ENCODE measurements at regions not wholly inside any gene's neighbourhood (a gene's known extent, or its start where the extent isn't known, plus 50 kb on each side); places are given as distances from the start of the nearest gene placed in this dataset.

DNA sequence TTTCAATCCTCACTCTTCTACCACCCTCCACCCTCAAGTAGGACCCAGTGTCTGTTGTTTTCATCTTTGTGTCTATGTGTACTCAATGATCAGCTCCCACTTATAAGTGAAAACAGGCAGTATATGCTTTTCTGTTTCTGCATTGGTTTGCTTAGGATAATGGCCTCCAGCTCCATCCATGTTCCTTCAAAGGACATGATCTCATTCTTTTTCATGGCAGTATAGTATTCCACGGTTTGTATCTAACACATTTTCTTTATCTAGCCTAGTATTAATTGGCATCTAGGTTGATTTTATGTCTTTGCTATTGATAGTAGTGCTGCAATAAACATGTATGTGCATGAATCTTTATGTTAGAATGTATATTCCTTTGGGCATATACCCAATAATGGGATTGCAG is 259.8 kb upstream of the KIF2A start:
- Histone ChIP-seq H3K27ac (no peak overlapping the region), H3K4me1 (no peaks in the 10 kb centered on the region), H3K27me3 (no peaks in the 10 kb centered on the region), H3K9me3 (peaks cover 0 to 7% (median 0%) of the 10 kb centered on the region in 3 donors), H3K4me3 (no peak overlapping the region), H3K36me3 (replicated peaks in 1 of 2; ENCODE audit: insufficient read depth in 1 of 2, low read depth in 2 of 2) (no peaks in the 10 kb centered on the region)
- DNase-seq (no peak), ATAC-seq (no peak)
- WGBS, 2 donors, result 46 to 59% methylated on average over 1 of the region's 1 CpG
- TF ChIP-seq, protein P1, sequence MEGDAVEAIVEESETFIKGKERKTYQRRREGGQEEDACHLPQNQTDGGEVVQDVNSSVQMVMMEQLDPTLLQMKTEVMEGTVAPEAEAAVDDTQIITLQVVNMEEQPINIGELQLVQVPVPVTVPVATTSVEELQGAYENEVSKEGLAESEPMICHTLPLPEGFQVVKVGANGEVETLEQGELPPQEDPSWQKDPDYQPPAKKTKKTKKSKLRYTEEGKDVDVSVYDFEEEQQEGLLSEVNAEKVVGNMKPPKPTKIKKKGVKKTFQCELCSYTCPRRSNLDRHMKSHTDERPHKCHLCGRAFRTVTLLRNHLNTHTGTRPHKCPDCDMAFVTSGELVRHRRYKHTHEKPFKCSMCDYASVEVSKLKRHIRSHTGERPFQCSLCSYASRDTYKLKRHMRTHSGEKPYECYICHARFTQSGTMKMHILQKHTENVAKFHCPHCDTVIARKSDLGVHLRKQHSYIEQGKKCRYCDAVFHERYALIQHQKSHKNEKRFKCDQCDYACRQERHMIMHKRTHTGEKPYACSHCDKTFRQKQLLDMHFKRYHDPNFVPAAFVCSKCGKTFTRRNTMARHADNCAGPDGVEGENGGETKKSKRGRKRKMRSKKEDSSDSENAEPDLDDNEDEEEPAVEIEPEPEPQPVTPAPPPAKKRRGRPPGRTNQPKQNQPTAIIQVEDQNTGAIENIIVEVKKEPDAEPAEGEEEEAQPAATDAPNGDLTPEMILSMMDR (IDR thresholded peaks at IDR 0.05), result no peak
- no peak for TF ChIP-seq POLR2A (IDR thresholded peaks at IDR 0.05)
- intact Hi-C loops (cut with DNase I), result no loop called here

DNA sequence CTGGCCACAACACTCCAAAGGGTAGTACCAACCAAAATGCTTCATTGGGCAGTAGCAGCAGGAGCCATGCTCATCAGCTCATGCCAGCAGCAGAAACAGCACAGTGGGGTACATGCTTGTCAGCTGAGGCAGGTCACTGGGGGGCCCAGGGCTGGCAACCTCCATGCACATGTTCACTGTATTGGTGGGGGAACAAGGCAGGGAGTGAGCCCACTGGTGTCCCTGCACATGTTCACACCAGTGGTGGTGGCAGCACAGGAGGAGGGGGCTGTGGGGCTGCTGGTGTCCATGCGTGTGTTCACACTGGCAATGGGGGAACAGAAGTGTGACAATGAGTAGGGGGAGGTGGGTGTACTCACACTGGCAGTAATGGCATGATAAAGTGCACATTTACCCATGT is 254.3 kb upstream of the KIF2A start:
- H3K36me3 ChIP-seq (replicated peaks in 1 of 2; ENCODE audit: insufficient read depth in 1 of 2, low read depth in 2 of 2), result no peaks in the 10 kb centered on the region
- no peak overlapping the region for H3K27ac ChIP-seq
- no peak overlapping the region for H3K4me3 ChIP-seq
- TF ChIP-seq POLR2A (IDR thresholded peaks at IDR 0.05), result no peak
- TF ChIP-seq, protein P1 (IDR thresholded peaks at IDR 0.05), result no peak
- H3K9me3 ChIP-seq, result no peaks in the 10 kb centered on the region
- 85 to 88% methylated on average over 1 of the region's 1 CpG for WGBS, 2 donors
- no peaks in the 10 kb centered on the region for H3K27me3 ChIP-seq
- intact Hi-C loops (cut with DNase I), result no loop called here
- H3K4me1 ChIP-seq, result no peaks in the 10 kb centered on the region
- DNase-seq (no peak), ATAC-seq (no peak)

DNA sequence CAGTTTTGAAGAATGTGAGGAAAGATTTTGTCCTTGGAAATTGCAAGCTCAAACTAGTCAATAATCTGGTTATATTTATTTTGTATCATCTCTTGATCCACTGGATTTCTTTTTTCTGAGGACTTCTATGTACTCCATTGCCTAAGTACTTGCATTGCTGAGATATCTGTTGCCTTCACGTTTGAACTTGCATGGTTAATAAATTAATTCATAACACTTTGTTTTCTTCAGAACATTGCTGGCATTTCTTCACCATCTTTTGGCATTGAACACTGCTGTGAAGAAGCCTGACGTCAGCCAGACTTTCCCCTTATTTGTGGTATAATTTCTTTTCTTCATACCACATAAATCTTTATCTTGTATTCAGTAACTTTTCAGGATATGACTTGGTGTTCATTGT is 246.0 kb upstream of the KIF2A start:
- Histone ChIP-seq H3K4me1 (no peaks in the 10 kb centered on the region), H3K9me3 (no peaks in the 10 kb centered on the region), H3K36me3 (replicated peaks in 1 of 2; ENCODE audit: insufficient read depth in 1 of 2, low read depth in 2 of 2) (no peaks in the 10 kb centered on the region), H3K4me3 (no peak overlapping the region), H3K27me3 (no peaks in the 10 kb centered on the region), H3K27ac (no peak overlapping the region)
- 32 to 43% methylated on average over 2 of the region's 2 CpGs for WGBS, 2 donors
- intact Hi-C loops (cut with DNase I), result no loop called here
- ATAC-seq, result no peak
- TF ChIP-seq POLR2A (IDR thresholded peaks at IDR 0.05), result no peak
- TF ChIP-seq, protein P1 (IDR thresholded peaks at IDR 0.05), result no peak
- no peak for DNase-seq

DNA sequence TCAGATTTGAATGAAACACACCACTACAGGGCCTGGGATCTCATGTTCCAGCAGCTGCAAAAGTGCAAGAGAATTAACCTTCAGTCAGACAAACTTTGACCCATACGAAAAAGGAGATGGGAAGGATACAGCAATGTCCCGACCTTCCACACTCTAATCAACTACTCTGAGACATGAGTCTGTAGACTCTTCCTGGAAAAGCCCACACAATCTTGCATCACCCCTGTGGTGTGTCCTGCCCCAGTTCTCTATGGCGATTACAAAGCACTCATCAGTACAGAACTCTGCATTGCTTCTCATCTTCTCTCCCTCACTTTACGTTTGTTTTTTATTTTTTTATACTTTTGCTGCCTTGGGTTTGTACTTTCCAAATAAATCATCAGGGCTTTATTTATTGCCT is 241.0 kb upstream of the KIF2A start:
- H3K27ac ChIP-seq, result no peak overlapping the region
- no peak for TF ChIP-seq POLR2A (IDR thresholded peaks at IDR 0.05)
- TF ChIP-seq, protein P1 (IDR thresholded peaks at IDR 0.05), result no peak
- no peaks in the 10 kb centered on the region for H3K4me1 ChIP-seq
- DNase-seq, result no peak
- no peak for ATAC-seq
- no peak overlapping the region for H3K4me3 ChIP-seq
- WGBS, 2 donors, result 71 to 81% methylated on average over 4 of the region's 4 CpGs
- H3K9me3 ChIP-seq, result no peaks in the 10 kb centered on the region
- intact Hi-C loops (cut with DNase I), result no loop called here
- no peaks in the 10 kb centered on the region for H3K36me3 ChIP-seq (replicated peaks in 1 of 2; ENCODE audit: insufficient read depth in 1 of 2, low read depth in 2 of 2)
- no peaks in the 10 kb centered on the region for H3K27me3 ChIP-seq

DNA sequence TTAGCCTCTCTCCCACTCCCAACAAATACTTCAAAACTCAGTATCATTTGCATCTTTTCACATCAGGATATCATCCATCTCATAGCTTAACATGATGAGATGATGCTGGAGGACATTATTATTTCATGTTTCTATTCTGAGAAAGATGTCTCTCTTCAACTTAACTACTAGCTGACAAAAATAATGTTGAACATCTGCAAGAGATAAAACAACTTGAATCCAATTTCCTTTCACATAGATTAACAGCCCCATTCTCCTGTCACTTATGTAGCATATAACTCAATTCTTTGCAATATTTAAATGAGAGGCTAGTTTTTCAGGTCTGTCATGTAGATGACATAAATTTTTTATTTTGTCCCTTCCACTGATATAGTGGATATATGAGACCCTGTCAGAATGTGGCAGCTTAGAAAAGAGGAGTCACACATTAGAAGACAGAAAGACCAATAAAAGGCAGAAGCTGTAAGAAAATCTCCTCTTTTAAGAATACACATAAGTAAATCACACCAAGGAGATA is 239.2 kb upstream of the KIF2A start:
- TF ChIP-seq POLR2A (IDR thresholded peaks at IDR 0.05), result no peak
- TF ChIP-seq, protein P1 (IDR thresholded peaks at IDR 0.05), result no peak
- no peaks in the 10 kb centered on the region for H3K36me3 ChIP-seq (replicated peaks in 1 of 2; ENCODE audit: insufficient read depth in 1 of 2, low read depth in 2 of 2)
- no peaks in the 10 kb centered on the region for H3K4me1 ChIP-seq
- ATAC-seq, result no peak
- H3K27ac ChIP-seq, result no peak overlapping the region
- intact Hi-C loops (cut with DNase I), result no loop called here
- no peak overlapping the region for H3K4me3 ChIP-seq
- DNase-seq, result no peak
- no peaks in the 10 kb centered on the region for H3K9me3 ChIP-seq
- no peaks in the 10 kb centered on the region for H3K27me3 ChIP-seq

Measured in body of pancreas (tissue), 4 donors.